ENCODE measurements at regions not wholly inside any gene's neighbourhood (a gene's known extent, or its start where the extent isn't known, plus 50 kb on each side); places are given as distances from the start of the nearest gene placed in this dataset.
"Not testable (repeated sequence)": the region's sequence is repeated elsewhere in the genome, so short reads cannot be mapped to it uniquely, and the experiment has no call there.

DNA sequence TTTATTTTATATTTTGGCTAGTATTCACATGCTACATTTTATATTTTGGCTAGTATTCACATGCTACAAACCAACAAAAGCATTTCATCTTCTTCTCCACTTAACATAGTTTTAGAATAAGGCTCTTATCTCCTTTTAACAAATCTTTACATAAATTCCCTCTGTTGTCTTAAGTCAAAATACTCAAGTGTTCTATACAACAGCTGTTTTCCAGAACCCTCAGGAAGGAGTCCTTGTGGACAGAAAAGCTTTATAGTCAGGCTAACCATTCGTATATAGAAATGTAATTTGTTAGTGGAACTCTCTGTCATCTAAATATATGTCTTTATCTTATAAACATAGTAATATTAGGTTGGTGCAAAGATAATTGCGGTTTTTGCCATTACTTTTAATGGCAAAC lies 191.0 kb upstream of the FLRT2 start:
- no peak for DNase-seq

DNA sequence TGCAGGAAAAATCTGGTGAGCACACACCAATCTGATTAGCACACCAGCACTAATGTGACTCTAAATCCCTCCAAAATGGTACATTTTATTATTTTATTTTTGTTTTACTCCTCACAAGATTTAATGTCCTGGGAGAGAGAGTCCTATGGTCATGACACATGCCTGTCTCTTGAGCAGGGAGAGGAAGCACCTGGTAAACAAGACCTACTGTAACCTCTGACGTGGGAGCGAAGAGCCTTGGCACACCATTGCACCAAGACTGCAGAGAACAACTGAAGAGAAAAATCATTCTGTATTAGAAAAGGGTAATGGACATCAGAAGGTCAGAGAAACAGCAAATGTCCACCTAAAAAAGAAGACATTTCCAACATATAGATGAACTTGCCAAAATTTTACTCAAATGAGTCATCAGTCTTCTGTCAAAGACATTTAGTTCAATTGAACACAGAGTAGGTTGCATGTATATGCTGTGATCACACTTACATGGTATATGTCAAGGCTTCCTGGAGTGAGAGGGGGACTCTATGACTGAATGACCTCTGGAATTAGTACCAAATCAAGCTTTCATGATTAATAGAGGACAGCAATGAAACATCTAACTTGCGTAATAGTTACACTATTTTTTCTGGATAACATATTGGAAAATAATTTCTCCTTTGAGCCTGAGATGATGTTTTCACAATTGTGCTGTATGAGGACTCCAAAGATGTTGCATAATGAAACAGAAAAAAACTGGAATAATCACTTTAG lies 186.9 kb upstream of the FLRT2 start:
- no peak for DNase-seq

DNA sequence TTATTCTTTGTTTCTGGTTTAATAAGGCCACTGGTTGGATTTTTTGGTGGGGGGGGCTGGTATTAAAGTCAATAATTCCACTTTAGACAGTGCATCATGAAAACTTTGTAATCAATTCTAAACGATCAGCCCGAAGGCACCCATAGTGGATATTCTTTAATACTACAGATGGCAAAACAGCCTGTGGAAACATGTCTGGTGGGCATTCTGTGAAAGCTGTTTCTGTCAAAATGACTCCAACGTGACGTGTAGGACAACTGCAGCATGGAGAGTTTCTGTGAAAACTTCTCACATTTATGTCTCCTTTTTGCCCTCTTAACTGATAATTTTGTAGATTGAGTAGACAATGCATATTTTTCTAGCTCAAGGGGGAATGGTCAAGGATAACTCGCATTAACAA lies 185.8 kb upstream of the FLRT2 start:
- DNase-seq, result no peak

DNA sequence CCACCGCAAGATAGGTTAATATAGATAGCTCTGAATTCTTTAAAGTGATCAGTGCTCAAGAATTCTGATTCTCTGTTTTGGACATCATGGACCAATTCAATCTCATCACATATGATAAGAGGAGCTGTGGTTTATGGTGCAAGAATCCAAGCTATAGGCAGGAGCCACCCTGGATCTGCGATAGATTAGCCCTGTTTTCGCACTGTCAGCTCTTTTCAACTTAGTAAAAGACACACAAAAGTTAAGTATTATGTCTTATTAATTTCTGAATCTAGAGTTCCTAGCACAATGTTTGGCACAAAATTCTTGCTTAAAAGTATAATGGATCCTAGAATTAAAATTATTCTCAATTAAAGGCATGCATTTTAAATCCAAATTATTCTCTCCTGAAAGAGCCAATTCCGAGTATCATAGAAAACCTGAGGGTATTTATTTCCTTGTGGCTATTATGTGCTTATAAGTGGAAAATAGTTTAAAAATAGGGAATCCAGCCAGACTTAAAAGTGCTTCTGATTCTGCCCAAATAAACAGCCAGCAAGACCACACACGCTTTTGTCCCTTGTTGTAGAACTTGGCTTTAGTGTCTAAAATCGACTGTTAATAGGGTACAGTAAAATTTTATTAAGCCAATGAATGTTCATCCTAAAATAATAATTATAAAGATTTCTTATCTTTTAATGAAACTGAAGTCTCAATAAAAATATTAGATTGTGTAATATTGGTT lies 184.9 kb upstream of the FLRT2 start:
- DNase-seq, result no peak

DNA sequence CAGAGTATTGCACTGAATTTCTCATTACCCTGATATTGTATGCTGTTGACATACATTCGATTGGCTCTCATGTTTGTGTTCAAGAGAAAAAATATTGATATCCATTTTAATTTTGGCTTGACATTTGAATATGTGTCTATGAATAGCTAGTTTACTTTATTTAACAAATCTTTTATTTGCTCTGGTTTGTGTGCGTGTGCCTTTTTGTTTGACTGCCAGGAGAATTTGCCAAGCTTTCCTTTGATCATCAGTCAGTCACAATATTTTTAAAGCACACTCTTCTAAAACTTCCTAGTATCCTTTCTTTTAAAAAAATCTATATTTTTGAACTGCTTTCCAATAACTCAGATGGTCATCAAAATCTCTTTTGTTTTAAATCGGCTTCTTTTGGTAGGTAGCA lies 179.3 kb upstream of the FLRT2 start:
- no peak for DNase-seq

DNA sequence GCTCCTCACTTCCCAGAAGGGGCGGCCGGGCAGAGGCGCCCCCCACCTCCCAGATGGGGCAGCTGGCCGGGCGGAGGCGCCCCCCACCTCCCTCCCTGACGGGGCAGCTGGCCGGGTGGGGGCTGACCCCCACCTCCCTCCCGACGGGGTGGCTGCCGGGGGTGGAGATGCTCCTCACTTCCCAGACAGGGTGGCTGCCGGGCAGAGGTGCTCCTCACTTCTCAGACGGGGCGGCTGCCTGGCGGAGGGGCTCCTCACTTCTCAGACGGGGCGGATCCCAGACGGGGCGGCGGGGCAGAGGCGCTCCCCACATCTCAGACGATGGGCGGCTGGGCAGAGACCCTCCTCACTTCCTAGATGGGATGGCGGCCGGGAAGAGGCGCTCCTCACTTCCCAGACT lies 177.4 kb upstream of the FLRT2 start:
- not testable (repeated sequence) for DNase-seq

DNA sequence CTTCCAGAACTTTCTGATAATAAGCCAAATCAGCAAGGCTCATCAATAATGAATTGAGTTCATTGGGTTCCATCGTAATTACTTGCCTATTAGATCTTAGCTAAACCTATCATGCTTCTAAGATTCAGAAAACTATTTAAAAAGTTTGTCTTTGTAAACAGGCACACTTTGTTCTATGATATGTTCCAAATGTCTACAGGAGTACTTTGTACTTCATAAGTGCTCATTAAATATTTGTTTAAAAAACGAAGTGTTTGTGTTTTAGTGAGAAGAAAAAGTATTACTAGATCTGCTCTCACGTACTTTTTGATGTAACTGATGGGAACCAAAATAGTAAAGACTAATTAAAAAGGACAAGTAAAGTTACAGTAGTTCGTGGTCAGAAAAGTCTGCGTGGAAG lies 172.8 kb upstream of the FLRT2 start:
- no peak for DNase-seq

DNA sequence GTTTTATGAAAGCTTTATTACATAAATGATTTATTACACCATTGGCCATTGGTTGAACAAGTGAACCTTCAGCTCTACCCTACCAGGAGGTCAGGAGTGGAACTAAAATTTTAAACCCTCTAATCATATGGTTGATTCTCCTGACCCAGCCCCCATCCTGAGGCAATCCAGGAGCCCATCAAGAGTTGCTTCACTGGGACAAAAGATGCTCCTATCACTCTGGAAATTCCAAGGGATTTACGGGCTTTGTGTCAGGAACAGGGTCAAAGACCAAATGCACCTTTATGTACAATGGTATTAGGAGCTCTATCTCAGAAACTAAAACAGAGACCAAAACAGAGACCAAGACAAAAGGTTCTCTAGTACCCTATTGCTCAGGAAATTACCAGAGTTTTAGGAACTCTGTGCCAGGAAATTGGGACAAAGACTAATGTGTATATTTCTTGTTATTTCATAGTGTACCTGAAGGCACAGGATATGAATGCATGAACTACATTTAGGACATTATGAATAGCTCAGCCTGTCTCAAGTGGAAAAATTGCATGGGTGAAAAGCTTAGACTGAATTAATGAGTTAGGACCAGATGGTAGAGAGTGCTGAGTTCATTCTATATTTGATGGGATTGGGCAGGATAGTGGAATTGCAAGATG lies 171.7 kb upstream of the FLRT2 start:
- no peak for DNase-seq

DNA sequence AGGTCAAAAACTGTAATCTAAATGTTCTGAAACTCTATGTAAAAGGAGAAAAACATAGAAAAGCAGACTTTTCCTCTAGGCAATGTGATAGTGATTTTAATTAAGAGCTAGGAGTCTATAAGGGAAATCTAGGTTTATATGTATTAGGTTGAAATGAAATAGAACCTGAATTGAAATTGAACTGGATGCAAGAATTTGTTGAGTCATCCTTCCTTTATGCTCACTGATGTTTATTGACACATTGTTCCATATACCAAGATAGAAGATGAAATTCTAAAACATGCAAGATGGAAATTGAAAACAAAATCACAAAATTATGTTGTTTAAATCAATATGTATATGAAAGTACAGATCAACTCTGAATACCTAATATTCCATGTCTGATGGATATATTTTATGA lies 170.4 kb upstream of the FLRT2 start:
- DNase-seq, result no peak

DNA sequence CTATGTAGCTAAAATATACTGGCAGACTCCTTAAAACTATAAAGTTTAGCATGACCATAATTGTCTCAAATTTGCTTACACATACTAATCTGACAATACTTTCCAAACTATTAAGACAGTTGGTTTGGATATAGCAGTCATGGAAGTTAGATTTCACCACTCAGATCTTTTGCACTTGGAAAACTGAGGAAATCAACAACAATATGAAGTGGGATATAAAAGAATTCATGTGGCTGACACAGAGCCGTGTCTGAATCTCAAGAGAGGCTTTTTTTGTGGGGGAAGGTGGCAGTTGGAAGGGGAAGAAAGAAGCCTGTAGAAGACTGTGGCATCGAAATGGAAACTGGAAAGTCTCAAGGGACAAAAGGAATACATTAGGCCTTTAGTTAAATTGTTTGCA lies 166.6 kb upstream of the FLRT2 start:
- DNase-seq, result no peak

DNA sequence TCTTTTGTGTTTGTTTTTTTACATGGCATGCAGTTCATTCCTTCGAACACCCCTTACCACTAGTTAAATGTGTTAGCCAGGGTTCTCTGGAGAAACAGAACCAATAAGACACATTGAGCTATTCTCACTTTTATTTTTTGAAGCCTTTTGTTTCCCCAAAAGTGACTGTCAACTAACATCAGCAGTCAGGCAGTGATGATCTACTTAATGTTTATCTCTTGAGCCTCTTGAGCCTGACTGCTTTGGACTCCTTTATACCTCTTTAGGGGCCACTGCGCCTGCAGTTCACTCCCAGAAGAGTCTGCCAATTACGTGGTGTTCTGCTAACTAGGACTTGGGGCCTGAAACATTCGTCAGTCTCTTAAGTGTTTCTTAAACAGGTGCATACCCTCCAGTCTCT lies 163.7 kb upstream of the FLRT2 start:
- no peak for DNase-seq

DNA sequence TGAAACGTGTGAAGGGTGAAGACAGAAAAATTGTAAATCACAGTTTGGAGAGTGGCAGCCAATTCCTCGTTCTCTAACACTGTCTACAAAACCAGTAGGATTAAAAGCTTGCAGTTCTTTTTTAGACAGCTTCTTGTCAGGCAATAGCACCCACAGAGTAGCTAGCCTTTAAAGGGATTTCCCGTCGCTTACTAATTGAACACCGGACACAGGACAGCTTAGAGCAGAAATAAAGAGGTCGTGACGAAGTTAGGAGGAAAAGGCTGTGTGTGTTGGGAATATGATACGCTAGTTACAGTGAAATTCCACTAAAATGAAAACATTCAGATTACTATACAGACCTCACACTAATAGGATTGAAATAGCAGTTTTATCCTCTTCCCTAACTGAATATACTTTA lies 149.1 kb upstream of the FLRT2 start:
- DNase-seq, result no peak

DNA sequence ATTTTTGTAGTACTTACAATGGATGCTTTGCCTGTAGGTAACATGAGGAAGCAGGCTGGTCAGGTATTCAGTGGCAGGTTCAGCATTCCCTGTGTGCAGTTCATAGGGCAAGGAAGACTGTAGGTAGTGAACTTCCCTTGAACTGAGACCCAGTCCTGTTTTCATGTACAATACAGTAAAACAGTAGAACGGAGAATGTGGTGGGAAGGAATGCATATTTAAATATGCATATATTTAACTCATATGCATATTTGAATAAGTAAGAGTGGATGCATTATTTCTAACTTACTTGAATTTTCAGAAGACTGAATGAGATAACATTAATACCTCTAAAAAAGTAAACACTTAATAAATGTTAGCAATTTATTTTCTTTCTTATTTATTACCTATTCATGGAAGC lies 147.6 kb upstream of the FLRT2 start:
- no peak for DNase-seq

DNA sequence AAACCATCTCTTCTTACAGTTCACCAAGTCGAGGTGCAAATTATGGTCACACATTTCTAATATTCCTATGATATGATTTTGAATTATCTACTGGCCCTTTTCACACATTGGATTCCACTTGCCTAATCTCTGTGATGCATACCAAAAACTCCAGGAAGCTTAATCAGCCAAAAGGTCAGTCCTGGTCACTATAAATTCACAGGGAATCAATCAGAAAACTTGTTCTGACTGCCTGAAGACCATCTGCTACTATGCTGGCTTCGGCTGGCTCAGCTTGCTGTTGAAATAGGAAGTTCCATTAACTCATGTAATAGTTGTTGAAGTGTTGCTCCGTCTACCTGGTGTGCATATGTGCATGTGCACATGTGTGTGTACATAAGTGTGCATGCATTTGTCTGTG lies 142.8 kb upstream of the FLRT2 start:
- no peak for DNase-seq

DNA sequence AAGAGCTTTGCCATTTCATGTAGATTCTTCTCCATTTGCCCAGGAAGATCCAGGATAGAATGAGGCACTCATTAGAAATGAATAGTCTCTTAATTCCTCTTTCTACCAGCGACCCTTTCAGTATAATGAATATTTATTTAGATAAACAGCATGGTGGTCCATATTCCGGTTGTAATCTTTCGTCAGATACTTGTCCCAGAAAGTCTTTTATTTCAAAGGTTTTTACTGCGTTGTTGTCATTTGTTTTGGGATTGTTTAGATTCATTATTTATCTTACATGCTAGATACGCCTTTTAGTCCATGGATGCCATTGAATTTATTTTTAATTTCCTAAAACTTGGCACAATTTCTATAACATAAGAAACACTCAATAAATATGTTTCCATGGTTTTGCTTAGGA lies 139.7 kb upstream of the FLRT2 start:
- no peak for DNase-seq

DNA sequence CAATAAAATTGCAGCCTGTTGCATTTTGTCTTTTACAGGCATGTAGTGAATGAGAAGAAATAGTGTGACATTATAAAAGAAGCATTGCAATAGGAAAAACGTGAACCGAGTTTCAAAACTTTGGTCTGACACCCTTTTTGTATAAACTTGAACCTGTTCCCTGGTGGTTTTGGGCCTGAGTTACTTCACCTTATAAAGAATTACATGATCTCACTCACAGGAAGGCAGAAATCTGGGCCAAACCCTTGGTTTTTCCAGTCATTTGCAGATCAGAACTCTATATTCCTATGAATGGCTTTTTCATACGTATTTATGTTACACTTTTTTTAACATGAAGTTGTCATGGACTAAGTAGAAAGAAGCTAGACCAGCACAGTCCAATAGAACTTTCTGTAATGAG lies 138.5 kb upstream of the FLRT2 start:
- DNase-seq, result no peak

DNA sequence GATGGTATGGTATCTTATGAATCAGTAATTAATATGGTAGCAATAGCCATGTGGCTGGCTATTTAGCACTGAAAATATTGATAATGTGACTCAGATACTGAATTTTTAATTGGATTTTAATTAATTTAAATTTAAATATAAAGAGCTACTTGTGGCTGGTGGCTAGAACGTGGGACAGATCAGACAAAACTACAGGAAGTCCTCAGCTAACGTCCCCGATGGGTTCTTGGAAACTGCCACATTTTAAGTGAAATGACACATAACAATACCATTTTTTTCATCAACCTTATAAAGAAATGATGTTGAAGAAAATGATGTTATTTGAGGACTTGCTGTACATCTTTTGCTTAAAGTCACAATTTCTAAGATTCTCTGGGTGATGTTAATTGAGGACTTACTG lies 138.1 kb upstream of the FLRT2 start:
- no peak for DNase-seq

DNA sequence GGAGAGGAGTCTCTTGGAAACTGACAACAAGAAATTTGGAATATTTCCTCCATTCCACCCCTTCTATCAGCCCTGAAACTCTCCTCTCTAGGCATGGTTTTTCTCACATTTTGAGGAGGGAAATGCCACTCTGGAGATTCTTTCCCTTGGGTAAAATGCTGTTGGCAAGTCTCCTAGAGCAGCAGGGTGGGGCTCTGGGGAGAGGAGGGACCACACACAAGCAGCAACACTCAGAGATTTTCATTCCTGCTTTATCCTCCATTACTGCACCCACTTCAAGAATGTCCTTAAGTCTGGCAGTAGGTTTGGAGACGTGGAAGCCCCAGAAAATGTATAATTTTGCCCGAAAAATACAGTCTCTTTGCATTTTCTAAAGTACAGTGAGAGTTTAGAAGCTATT lies 130.8 kb upstream of the FLRT2 start:
- no peak for DNase-seq

DNA sequence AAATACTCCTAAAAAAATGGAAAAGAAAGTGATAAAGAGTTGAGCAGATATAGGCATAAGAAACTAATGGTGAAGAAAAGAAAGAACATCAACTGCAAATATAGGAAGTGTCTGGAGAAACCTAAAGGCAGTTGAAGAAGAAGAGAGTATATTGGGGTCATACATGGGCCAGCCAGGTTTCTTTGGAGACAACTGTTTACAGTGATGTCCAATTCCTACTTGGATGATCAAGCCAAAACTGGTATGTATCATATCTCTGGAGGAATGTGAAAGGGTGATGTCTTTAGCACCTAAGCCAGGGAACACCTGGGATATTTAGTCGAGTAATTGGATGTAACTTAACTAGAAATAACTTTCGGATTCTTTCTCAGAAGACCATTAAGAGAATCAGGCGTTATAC lies 129.3 kb upstream of the FLRT2 start:
- no peak for DNase-seq

DNA sequence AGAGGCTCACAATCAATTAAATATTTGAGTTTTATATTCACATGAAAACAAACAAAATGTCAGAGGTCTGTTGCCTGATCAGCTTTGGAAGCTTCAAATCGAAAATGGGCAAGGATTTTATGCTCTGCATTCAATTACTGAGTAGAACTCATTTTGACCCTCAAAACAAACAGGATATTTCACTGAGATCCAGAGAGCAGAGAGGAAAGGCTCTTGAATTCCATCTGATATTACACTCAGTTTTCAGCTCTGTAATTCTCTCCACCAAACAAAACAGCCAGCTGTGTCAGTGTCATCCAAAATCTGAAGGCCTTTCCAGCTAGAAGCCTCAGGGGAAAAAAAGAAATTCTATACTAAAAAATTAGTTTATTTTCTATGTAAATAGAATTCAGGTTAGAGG lies 128.6 kb upstream of the FLRT2 start:
- DNase-seq, result no peak

DNA sequence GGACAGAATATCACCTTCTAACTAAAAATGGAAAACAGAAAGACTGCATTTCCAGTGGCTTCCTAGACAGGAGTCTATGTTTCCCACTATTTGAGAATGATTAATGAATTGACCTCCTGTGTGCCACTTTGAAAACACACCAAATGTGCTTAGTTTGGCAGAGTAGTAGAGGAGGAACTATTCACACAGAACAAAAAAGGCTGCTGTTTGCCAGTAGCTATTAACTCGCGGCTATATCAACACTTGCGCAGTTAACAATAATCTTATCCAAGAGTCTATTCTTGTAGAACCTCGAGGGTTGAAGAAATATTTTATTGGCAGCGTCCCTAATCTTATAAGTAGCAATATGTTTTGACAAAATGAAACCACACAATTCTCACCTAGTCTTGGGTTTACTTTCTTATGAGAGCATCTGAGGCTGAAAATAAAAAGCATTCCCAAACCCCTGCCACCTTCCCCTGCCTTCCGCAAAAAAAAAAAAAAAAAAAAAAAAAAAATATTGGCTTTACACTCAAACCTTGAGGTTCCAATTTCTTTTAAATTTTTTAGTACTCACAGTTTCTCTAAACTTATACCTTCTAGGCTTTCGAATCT lies 127.3 kb upstream of the FLRT2 start:
- no peak for DNase-seq

DNA sequence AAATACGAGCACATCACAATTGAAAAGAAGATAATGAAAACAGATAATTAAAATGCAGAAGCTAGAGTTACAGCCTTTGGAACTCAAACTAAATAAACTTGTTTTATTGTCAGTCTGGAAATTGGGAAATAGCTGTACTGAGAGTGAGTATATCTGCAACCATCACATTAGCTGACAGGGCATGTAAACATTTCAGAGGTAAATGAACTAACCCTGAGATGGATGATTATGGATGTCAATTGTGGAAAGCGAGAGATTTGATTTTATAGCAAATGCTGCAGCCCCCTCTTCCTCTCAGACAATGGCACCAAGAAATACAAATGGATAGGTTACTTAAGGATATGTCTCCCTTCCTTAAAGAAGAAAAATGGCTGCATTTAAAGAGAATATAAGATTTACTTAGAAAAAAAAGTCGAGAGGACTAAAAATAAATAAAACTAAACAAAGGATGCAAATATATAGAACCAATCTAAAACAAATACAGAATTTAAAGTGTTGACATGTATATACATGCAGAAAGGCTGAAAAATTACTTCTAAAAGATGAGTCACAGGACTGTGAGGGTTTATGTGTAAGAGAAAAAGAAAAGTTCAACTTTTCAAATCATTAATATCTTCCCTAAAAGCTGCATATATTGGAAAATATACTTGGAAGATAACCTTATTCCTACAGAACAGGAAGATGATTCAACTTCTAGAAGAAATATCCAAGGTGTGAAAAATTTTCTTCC lies 120.3 kb upstream of the FLRT2 start:
- DNase-seq, result no peak

DNA sequence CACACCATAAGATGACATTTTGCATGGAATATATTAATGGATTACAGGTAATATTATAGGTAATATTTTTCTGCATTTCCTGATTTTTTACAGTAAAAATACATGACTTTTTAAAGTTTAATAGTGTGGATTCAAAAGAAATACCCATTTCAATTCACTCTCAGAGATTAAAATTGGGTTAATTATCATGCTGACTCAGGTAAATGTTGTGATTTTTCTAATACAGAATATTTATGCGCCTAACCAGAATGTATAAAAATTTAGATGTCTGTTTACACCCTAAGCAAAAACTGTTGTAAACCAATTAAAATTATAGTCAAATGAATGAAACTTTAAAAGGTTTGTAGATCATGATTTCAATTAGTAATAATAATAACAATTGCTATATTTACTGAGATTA lies 117.2 kb upstream of the FLRT2 start:
- no peak for DNase-seq

All from SW 1271 (cell line).